Stimulated activated naive CD4-positive, alpha-beta T cell (primary cell): ENCODE measurements at regions not wholly inside any gene's neighbourhood (a gene's known extent, or its start where the extent isn't known, plus 50 kb on each side); places are given as distances from the start of the nearest gene placed in this dataset.
"Not testable (repeated sequence)": the region's sequence is repeated elsewhere in the genome, so short reads cannot be mapped to it uniquely, and the experiment has no call there.

ENCODE experiments used
- DNase-seq, 6 experiments: peaks; one replicate each; lab custom pipeline; 2025; lab: John Stamatoyannopoulos, UW

- no peak for DNase-seq
These were observed 199.9 kb upstream of the SATB1 start for GRCh38 chr3:18625085-18625484.

GRCh38 chr3:18623220-18623619, 198.1 kb upstream of the SATB1 start:
- no peak for DNase-seq

- no peak for DNase-seq
These were observed 193.6 kb upstream of the SATB1 start for GRCh38 chr3:18618723-18619122.

GRCh38 chr3:18611991-18612390, 186.9 kb upstream of the SATB1 start:
- no peak for DNase-seq

- no peak for DNase-seq
These were observed 184.0 kb upstream of the SATB1 start for GRCh38 chr3:18609187-18609586.

DNA sequence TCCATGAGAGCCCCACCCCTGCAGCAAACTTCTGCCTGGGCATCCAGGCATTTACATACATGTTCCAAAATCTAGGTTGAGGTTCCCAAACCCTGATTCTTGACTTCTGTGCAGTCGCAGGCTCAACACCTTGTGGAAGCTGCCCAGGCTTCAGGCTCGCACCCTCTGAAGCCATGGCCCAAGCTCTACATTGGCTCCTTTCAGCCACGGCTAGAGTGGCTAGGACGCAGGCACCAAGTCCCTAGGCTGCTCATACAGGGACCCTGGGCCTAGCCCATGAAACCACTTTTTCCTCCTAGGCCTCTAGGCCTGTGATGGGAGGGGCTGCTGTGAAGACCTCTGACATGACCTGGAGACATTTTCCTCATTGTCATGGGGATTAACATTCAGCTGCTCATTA, 172.8 kb upstream of the SATB1 start:
- DNase-seq: no peak

GRCh38 chr3:18593231-18593630, 168.1 kb upstream of the SATB1 start:
- no peak for DNase-seq

DNA sequence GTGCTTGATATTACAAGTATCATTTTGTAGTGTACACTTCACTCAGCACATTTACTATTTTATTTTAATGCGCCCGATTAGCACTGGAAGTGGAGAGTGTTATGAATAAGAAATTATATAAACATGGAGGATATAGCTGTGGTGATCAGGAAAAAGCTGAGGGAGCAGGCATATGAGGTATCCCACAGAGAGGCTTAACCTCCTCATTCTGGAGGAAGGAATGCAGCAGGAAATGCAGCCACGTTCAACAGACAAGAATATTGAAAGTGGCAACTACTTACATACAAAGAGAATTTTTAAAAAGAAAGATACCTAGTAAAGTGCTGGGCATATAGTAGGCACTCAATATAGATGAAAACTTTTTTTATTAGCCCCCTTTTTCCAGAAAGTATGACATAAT, 166.0 kb upstream of the SATB1 start:
- DNase-seq: no peak

GRCh38 chr3:18586076-18586475, 160.9 kb upstream of the SATB1 start:
- DNase-seq: no peak

DNA sequence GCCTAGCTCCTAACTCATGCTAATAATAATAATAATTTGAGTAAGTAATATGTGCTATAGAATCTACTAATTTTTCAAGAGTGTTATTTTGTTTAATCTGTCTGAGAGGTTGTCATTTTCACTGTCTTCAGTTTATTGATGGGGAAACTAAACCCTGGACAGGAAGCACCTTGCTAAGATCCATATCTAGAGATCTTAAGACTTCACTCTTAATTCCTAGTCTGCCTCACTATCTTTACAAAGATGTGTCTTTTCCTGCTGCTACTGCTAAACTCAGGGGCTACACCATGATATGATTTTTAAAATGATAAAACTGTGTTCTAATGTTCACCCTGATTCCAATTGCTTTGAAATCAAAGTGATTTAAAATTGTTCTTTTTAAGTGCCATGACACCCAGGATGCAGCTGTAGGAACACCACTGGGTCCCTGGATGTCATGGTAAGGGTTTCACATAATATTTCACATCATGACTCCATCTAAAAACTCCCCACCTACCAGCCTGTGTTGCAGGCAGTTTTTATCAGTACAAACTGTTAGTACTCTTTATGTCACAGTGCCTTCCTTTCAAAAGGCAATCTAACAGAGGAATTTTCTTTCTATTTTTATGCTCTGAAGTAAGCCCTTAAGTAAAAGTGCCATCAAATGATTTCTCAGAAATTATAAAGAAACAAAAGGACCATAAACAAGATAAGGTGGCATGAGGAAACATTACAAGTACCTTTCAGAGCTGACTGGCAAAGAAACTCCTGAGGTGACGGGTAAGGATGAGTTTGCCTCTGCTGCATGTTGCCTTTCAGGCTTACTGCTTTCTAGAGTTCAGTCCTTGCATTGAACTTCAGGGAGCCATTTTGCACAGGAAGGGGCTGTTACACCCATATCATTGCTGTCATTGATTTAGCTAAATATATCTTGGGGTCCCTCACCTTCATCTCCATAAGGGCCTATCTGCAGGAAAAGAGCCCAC, 160.1 kb upstream of the SATB1 start:
- DNase-seq: no peak

- DNase-seq: peak in 2 of 6 experiments; percentile 13 to 37
These were observed 155.1 kb upstream of the SATB1 start for GRCh38 chr3:18580268-18580667.

DNA sequence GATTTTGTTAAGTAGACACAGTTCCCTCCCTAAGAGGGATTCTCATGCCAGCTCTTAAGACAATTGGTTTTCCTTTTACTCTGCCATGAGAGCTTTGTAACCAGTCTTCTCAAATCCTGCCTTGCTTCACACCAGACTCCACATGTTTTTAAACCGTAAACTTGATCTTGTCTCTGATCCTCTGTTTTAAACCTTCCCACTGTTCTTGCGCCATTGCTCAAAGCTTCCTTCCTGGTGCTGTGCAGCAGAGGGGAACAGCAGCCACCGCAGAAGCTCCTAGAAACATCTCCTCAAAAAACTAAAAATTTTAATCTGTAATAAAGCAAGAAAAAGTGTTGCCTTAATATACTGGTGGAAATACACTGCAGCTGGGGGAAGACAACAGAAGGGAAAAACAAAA, 154.5 kb upstream of the SATB1 start:
- no peak for DNase-seq

DNA sequence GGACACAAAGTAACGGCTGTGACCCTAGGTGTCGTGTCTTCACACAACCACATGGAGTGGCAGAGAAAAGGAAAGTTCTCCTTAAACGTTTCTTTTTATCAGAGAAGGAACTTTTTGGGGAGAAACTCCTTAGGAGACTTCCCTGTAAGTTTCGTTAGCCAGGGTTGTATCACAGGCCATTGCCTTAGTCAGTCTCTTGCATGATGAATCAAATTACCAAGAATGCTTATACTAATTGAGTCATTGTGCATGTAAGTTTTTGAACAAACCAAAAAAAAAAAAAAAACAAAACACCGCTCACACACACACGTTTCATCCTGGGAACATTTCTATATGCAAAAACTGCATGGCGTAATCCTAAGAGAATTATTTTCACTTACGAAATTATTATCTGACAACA, 150.4 kb upstream of the SATB1 start:
- DNase-seq: no peak

DNA sequence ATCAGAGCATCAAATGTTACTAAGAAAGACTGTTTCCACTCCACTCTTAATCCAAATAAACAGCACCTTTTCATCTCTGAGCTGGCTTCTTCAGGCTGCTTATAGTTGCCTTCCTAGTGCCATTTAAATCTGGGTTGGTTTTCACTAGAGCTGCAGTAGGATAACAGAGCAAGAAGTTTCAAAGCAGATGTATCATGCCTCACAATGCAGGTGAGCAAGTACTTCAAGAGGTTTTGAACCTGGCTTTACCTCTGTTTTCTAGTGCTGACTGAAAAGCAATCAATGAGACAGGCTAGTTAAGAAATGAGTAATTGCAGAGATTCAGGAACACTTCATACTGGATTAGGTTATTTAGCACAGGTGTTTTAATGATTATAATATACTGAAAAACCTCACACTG, 147.7 kb upstream of the SATB1 start:
- no peak for DNase-seq

DNA sequence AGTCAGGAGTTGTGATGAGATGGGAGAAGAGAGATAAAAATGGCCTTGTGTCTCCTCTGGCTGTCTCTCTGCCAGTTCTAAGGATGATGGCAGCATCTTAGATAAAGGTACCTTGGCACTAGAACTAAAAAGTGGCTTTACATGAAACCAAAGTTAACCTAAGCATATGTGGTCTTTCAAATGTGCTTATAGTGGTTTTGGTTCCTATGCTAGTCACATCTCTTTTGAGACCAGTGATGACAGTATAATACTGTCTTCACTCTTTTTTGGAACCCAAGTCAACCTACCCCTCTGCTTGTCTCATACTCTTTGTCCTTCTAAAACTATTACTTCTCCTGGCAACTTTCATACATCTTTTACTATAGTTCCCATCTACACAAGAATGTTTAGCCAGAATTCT, 142.2 kb upstream of the SATB1 start:
- no peak for DNase-seq

DNA sequence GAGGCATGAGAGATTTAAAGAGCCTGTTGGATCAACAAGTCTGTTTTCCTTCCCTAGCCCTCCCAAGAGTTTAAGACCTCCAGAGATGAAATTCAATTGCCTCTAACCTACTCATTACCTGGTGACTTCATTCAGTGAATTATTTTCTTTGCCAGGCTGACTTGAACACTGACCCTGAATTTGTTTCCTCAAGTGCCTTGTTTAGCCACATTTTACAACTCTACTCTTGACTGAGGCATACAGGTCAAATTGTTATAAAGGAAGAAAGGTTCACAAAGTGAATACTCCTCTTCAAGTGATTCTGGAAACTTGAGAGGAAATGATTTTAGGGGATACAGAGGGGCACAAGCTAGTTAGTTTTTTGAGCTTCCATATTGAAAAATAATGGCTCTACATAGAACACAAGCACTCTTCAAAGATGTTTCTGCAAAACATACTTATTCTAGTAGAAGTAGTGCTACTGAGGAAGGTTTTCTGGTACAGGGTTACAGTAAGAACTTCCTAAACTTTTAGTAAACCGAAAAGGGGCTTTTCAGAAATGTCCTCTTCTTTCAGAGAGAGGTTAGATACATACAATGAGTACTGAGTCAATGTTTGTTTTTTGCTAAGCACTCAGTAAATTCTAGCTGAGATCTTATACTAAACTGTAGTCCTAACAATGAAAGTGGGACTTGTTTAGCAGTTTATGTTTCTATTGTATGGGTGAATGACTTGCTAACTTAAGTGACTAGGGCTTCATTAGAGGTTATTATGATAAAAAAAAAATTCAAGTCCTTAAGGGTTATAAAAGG, 137.4 kb upstream of the SATB1 start:
- DNase-seq: no peak

DNA sequence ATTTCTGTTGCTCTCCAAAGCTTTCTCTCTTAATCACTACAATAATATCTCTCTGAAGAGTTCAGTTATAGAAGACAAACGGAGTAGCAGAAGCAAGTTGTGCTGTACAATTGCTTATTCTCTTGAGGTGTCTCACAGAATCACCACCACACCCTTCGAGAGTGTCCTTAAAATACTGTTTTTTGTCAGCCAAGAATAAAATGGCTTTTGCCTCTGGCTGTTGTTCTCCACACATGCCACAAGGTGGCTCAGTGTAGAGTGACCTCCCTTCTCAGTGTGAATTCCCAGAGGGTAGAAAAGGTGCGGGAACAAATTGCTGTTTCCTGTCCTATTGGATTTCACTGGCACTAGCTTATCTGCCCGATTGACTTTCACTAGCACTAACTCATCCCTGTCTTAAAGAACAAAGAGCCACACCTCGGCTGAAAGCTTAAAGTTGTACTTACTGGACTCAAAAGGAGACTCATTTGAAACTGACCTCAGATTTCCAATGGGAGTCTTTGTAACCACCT, 134.2 kb upstream of the SATB1 start:
- peak in 3 of 6 experiments; percentile 10 to 52 (median 36) for DNase-seq

GRCh38 chr3:18558507-18558906, 133.4 kb upstream of the SATB1 start:
- DNase-seq: no peak

- no peak for DNase-seq
These were observed 132.1 kb upstream of the SATB1 start for GRCh38 chr3:18557216-18557615.

DNA sequence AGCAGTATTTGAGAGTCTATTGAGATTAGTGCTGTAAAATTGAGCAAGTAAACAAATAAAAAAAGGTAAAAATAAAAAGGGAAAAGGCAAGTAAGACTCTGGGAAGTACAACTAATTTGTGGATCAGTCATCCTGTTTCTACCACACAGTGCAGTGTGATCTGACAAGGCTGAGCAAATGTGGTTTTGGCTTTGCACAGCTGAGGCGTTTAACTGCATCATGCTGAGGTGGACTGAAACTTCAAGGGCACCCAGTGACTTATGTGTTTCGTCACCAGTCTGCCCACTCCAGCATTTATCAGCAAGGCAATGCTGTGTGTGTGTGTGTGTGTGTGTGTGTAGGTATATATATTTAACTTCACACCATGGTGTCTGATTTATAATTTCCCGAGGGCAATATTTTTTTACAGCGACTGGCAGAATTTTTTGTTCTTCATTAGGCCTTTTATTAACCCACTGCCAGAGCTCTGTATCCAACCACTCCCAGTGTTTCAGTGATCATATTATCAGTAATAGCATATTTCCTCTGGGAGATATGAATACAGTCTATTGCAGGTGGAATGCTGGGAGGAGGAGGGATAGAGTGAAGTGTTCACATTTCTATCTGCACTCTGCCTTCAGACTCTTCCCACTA, 131.5 kb upstream of the SATB1 start:
- peak in 4 of 6 experiments; percentile 1 to 31 (median 22) for DNase-seq

DNA sequence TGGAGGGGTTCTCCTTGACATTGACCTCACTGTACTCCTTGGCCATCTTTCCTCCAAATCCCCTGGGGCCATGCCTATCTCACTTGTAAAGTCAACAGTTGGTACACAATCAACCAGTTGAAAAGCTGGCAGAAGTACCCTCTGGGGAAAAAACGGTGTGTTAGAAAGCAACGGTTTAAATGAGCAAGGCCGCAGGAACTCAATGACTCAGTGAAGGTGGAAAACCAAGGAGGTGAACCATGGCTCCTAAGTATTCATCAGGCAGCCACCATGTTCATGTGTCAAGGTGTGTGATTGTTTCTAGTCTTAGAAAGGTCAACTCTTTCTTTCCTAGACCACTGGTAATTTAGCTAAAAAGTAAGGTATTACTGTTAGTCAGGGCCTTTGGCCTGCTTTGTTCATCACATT, 130.9 kb upstream of the SATB1 start:
- DNase-seq: no peak

DNA sequence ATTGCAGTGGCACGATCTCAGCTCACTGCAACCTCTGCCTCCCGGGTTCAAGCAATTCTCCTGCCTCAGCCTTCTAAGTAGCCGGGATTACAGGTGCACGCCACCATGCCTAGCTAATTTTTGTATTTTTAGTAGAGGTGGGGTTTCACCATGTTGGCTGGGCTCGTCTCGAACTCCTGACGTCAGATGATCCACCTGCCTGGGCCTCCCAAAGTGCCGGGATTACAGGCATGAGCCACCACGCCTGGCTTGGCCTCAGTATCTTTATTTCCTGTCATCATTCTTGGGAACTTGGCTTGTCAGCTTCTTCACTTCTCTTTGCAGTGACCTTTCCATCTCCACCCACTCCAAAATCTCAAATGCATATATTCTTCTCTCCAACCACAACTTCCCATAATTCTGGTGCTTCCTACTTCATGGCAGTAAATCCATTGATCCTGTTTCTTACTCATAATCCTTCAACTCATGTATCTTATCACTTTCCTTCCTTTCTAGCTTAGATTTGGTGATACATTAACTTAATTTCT, 127.5 kb upstream of the SATB1 start:
- DNase-seq: not testable (repeated sequence)
